AG04450 (cell line): ENCODE measurements at regions not wholly inside any gene's neighbourhood (a gene's known extent, or its start where the extent isn't known, plus 50 kb on each side); places are given as distances from the start of the nearest gene placed in this dataset.

Experiments
- CTCF ChIA-PET: fragments of 300-600, 350-600 bp; formaldehyde crosslinking; extraction: SDS; loops from one replicate; lab custom pipeline; 2022; ENCODE audit warnings: antibody characterized with exemption, inconsistent platforms; lab: Charles Lee
- POLR2A ChIA-PET: fragments of 350-600 bp; formaldehyde crosslinking; extraction: SDS; loops from one replicate; lab custom pipeline; 2021; ENCODE audit warnings: antibody characterized with exemption, inconsistent platforms; lab: Yijun Ruan, JAX
- DNase-seq: peaks from one replicate; pipeline ENCODE4 v3.0.0-alpha.2; 2011; ENCODE audit warnings: low read depth, low spot score
- H3K27ac ChIP-seq: one replicate; pipeline ENCODE4 v1.5.1; 2012; ENCODE audit warnings: low read depth, low read length, control low read depth
- H3K27me3 ChIP-seq: one replicate; pipeline ENCODE4 v1.6.0; 2012; ENCODE audit warnings: low read length; ENCODE audit not compliant: control insufficient read depth, insufficient read depth
- H3K4me3 ChIP-seq: 2 replicates; pipeline ENCODE4 v1.5.1; 2011; ENCODE audit warnings: mild to moderate bottlenecking, low read depth, low read length, control low read depth
- H3K9me3 ChIP-seq: 2 replicates; pipeline ENCODE4 v1.5.1; 2012; ENCODE audit warnings: low read length; ENCODE audit not compliant: control insufficient read depth, insufficient read depth
- TF ChIP-seq, protein P1 (sequence below): IDR thresholded peaks from 2 replicates; pipeline ENCODE4 v1.5.1; 2011; ENCODE audit warnings: low read depth, low read length, control low read depth, inconsistent platforms

DNA sequence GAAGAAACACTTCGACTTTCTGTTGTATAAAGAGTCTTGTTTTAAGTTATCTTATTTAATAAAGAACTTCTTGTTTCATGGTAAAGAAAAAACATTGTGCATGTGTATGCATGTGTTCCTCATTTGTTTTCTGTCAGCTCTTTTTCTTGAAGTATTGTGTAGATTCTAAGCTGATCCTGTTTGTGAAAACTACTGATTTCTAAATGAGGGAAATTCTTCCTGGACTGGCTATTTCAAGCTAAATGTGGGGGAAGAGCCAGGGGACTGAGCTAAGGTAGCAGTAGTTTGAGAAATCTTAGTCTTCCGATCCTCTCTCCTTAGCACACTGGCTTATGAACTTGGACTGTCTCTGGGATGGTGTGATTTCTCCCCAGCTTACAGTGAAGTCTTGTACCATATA is 56.4 kb upstream of the RBMS1 start:
- Histone ChIP-seq H3K4me3 (no peak overlapping the region), H3K9me3 (no peaks in the 10 kb centered on the region), H3K27me3 (no peaks in the 10 kb centered on the region), H3K27ac (no peak overlapping the region)
- ChIA-PET POLR2A (no interaction called here), CTCF (no interaction called here)
- TF ChIP-seq, protein P1, sequence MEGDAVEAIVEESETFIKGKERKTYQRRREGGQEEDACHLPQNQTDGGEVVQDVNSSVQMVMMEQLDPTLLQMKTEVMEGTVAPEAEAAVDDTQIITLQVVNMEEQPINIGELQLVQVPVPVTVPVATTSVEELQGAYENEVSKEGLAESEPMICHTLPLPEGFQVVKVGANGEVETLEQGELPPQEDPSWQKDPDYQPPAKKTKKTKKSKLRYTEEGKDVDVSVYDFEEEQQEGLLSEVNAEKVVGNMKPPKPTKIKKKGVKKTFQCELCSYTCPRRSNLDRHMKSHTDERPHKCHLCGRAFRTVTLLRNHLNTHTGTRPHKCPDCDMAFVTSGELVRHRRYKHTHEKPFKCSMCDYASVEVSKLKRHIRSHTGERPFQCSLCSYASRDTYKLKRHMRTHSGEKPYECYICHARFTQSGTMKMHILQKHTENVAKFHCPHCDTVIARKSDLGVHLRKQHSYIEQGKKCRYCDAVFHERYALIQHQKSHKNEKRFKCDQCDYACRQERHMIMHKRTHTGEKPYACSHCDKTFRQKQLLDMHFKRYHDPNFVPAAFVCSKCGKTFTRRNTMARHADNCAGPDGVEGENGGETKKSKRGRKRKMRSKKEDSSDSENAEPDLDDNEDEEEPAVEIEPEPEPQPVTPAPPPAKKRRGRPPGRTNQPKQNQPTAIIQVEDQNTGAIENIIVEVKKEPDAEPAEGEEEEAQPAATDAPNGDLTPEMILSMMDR, result no peak
- DNase-seq, result no peak

DNA sequence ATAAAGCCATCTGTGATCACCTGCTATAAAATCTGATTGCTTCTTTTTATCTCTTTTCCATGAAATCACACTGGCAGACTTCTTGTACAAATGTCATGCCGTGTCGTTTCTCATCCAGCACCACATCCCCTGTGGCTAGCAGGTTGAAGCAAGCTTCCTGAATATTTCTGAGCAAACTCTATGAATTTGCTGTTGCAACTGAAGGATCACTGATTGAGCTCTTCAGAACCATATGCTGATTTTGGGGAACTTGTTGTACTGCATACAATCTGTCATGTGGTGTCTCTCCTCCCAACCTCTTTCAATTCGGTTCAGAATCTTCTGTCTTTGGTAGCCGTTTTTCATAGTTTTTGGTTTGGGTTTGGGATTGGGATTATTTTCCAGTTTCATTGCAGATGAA is 57.7 kb upstream of the RBMS1 start:
- CTCF ChIA-PET, result interaction anchor here (0.6 kb wide), 1 partner anchor 36 kb away, joined by 3 read pairs; no protein-coding TSS in a partner anchor
- H3K9me3 ChIP-seq, result no peaks in the 10 kb centered on the region
- TF ChIP-seq, protein P1, result no peak
- no peak overlapping the region for H3K4me3 ChIP-seq
- DNase-seq, result no peak
- no peaks in the 10 kb centered on the region for H3K27me3 ChIP-seq
- POLR2A ChIA-PET, result no interaction called here
- no peak overlapping the region for H3K27ac ChIP-seq

DNA sequence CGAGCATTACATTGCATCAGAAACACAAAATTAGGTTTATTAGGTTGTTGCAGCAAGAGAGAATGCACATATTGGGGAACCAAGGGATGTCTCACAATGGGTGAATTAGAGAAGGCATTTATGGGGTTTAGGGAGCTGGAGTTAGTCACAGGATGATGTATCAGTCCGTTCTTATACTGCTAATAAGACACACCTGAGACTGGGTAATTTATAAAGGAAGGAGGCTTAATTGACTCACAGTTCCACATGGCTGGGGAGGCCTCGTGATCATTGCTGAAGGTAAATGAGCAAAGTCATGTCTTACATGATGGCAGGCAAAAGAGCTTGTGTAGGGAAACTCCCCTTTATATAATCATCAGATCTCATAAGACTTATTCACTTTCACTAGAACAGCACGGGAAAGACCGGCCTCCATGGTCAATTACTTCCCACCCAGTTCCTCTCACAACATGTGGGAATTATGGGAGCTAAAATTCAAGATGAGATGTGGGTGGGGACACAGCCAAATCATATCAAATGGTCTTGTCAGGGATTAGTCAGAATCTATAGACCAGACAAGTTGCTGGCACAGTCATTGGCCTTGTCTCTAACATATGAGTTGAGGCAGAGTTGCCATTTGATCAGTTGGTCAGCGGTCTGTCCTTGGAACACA is 61.9 kb upstream of the RBMS1 start:
- H3K27ac ChIP-seq, result no peak overlapping the region
- no peaks in the 10 kb centered on the region for H3K27me3 ChIP-seq
- ChIA-PET CTCF (no interaction called here), POLR2A (no interaction called here)
- no peak overlapping the region for H3K4me3 ChIP-seq
- TF ChIP-seq, protein P1, result no peak
- no peaks in the 10 kb centered on the region for H3K9me3 ChIP-seq
- DNase-seq, result no peak

DNA sequence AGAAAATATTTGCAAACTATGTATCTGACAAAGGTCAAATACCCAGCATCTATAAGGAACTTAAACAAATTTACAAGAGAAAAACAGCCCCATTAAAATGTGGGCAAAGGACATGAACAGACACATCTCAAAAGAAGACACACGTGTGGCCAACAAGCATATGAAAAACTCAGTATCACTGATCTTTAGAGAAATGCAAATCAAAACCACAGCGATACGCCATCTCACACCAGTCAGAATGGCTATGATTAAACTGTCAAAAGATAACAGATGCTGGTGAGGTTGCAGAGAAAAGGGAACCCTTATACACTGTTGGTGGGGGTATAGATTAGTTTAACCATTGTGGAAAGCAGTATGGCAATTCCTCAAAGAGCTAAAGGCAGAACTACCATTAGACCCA is 64.3 kb upstream of the RBMS1 start:
- CTCF ChIA-PET, result no interaction called here
- H3K27me3 ChIP-seq, result no peaks in the 10 kb centered on the region
- no peak overlapping the region for H3K4me3 ChIP-seq
- TF ChIP-seq, protein P1, result no peak
- no peak for DNase-seq
- POLR2A ChIA-PET, result no interaction called here
- H3K9me3 ChIP-seq, result no peaks in the 10 kb centered on the region
- H3K27ac ChIP-seq, result no peak overlapping the region

DNA sequence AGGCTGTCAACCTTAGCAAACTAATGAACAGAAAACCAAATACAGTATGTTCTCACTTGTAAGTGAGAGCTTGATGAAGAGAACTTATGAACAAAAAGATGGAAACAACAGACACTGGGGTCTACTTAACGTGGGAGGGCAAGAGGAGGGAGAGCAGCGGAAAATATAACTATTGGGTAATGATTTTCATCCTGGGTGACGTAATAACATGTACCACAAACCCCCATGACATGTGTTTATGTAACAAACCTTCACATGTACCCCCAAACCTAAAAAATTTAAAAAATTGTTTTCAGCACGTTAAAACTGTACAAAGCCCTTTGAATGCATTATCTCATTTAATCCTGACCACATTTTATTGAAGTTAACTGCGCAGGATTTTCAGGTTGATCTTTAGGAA is 64.9 kb upstream of the RBMS1 start:
- H3K27ac ChIP-seq, result no peak overlapping the region
- no peak overlapping the region for H3K4me3 ChIP-seq
- ChIA-PET POLR2A (no interaction called here), CTCF (no interaction called here)
- no peak for DNase-seq
- TF ChIP-seq, protein P1, result no peak
- no peaks in the 10 kb centered on the region for H3K9me3 ChIP-seq
- no peaks in the 10 kb centered on the region for H3K27me3 ChIP-seq
